HepG2 (cell line): ENCODE measurements at regions not wholly inside any gene's neighbourhood (a gene's known extent, or its start where the extent isn't known, plus 50 kb on each side); places are given as distances from the start of the nearest gene placed in this dataset.

Experiments used
- ATAC-seq: fragments of 200-7000 bp; cut with Tn5 transposase; 3 replicates; pipeline ENCODE4 v1.9.1; 2020; ENCODE audit warnings: mild to moderate bottlenecking, moderate library complexity
- BruUV-seq: library from RNA; stranded (reverse); fragments of 400-500 nt; replicated peaks from 2 replicates; lab custom pipeline; 2021; lab: Mats Ljungman, UMichigan
- CTCF ChIA-PET: fragments of 300-600 bp; formaldehyde crosslinking; extraction: SDS; loops from one replicate; lab custom pipeline; 2021; ENCODE audit warnings: low total read pairs, inconsistent platforms, low intra/inter-chr PET ratio; lab: Yijun Ruan, JAX
- POLR2A ChIA-PET: fragments of 350-600 bp; sonication (Branson Sonifier 250); formaldehyde crosslinking; loops from one replicate; lab custom pipeline; 2020; ENCODE audit warnings: antibody characterized with exemption, inconsistent platforms; lab: Yijun Ruan, JAX
- DNase-seq: peaks from one replicate; pipeline ENCODE4 v3.0.0-alpha.2; 2015; ENCODE audit warnings: low spot score
- FAIRE-seq: peaks from 3 replicates; lab custom pipeline; 2011; peaks lifted over from hg19 to GRCh38; lab: Jason Lieb, UNC
- H2AFZ ChIP-seq: one replicate; pipeline ENCODE4 v1.6.1; 2011; ENCODE audit warnings: low read length, inconsistent platforms
- H3K27ac ChIP-seq: fragments of 300-600 bp; 3 replicates; pipeline ENCODE4 v1.8.0; 2011; ENCODE audit warnings: mixed run types, mild to moderate bottlenecking, mixed read lengths, low read length, inconsistent platforms; ENCODE audit not compliant: insufficient read depth; ENCODE audit errors: extremely low read length
- H3K27me3 ChIP-seq, 2 experiments: fragments of 200-600 bp in 1 of 2; 2 replicates in 1 of 2; 3 replicates in 1 of 2; pipeline versions ENCODE4 v1.6.0 to v1.8.0; 2011; ENCODE audit warnings: low read length in 2 of 2, mild to moderate bottlenecking in 2 of 2, moderate library complexity in 2 of 2, inconsistent platforms in 1 of 2; ENCODE audit not compliant: insufficient read depth in 2 of 2, control insufficient read depth in 1 of 2
- H3K36me3 ChIP-seq, 2 experiments: fragments of 200-600 bp in 1 of 2; replicated peaks in 1 of 2; 2 replicates in 1 of 2; 3 replicates in 1 of 2; pipeline versions ENCODE4 v1.5.1 to v1.8.0; 2011; ENCODE audit warnings: low read length in 2 of 2, inconsistent platforms in 1 of 2; ENCODE audit not compliant: insufficient read depth in 2 of 2, control insufficient read depth in 1 of 2
- H3K4me1 ChIP-seq: 2 replicates; pipeline ENCODE4 v1.5.1; 2012; ENCODE audit warnings: low read length, inconsistent platforms; ENCODE audit not compliant: insufficient read depth
- H3K4me2 ChIP-seq: 2 replicates; pipeline ENCODE4 v1.6.0; 2011; ENCODE audit warnings: low read depth, low read length, inconsistent platforms
- H3K4me3 ChIP-seq, 3 experiments: fragments of 200-600 bp in 1 of 3; sonication (generic), shearing (Covaris generic) in 1 of 3; replicated peaks in 1 of 3; 2 replicates each; pipeline ENCODE4 v1.5.1; 2011 to 2016; ENCODE audit warnings: low read length in 3 of 3, inconsistent platforms in 2 of 3, low read depth in 2 of 3, mild to moderate bottlenecking in 2 of 3, control low read depth in 1 of 3, mixed read lengths in 1 of 3; ENCODE audit not compliant: insufficient read depth in 1 of 3
- H3K79me2 ChIP-seq: one replicate; pipeline ENCODE4 v1.6.1; 2011; ENCODE audit warnings: low read length, inconsistent platforms; ENCODE audit not compliant: insufficient read depth
- H3K9ac ChIP-seq: 2 replicates; pipeline ENCODE4 v1.6.0; 2011; ENCODE audit warnings: mild to moderate bottlenecking, low read depth, low read length, inconsistent platforms; ENCODE audit not compliant: insufficient read depth
- H3K9me3 ChIP-seq: 2 replicates; pipeline ENCODE4 v1.5.1; 2012; ENCODE audit warnings: mild to moderate bottlenecking, low read length
- H4K20me1 ChIP-seq: 2 replicates; pipeline ENCODE4 v1.6.0; 2011; ENCODE audit warnings: inconsistent platforms, mild to moderate bottlenecking, low read length, moderate library complexity; ENCODE audit not compliant: insufficient read depth
- ATAD3A ChIP-seq: sonication (generic); formaldehyde crosslinking; IDR thresholded peaks from 2 replicates; pipeline ENCODE4 v1.4.0; 2020; ENCODE audit warnings: missing genetic modification reagents
- ATF4 ChIP-seq, 2 experiments: fragments of 450-650 bp in 1 of 2; sonication (generic) in 1 of 2; formaldehyde crosslinking; IDR thresholded peaks; 2 replicates each; pipeline versions ENCODE4 v1.5.0 to v1.8.0; 2020 to 2022; ENCODE audit warnings: mild to moderate bottlenecking in 1 of 2, missing genetic modification reagents in 1 of 2
- CBFB ChIP-seq: sonication (generic); formaldehyde crosslinking; IDR thresholded peaks from 2 replicates; pipeline ENCODE4 v1.4.0; 2020; ENCODE audit warnings: missing genetic modification reagents
- CCDC6 ChIP-seq: sonication (generic); formaldehyde crosslinking; IDR thresholded peaks from 2 replicates; pipeline ENCODE4 v1.8.1; 2022; ENCODE audit warnings: mild to moderate bottlenecking, missing genetic modification reagents, moderate library complexity
- CERS6 ChIP-seq: sonication (generic); formaldehyde crosslinking; IDR thresholded peaks from 2 replicates; pipeline ENCODE4 v1.5.0; 2020; ENCODE audit warnings: missing genetic modification reagents
- ETS1 ChIP-seq: sonication (generic); formaldehyde crosslinking; IDR thresholded peaks from 2 replicates; pipeline ENCODE4 v1.4.0; 2020; ENCODE audit warnings: missing genetic modification reagents
- MIER2 ChIP-seq: IDR thresholded peaks from 2 replicates; pipeline ENCODE4 v1.6.1; 2016; ENCODE audit warnings: missing biosample characterization, missing genetic modification reagents
- NFE2L2 ChIP-seq: fragments of 150-350 bp; IDR thresholded peaks from 2 replicates; pipeline ENCODE4 v1.6.1; 2014; ENCODE audit warnings: low read length
- SIX1 ChIP-seq: sonication (generic); formaldehyde crosslinking; IDR thresholded peaks from 2 replicates; pipeline ENCODE4 v1.4.0; 2020; ENCODE audit warnings: missing genetic modification reagents, borderline replicate concordance
- SYNCRIP ChIP-seq: fragments of 200-400 bp; formaldehyde crosslinking; IDR thresholded peaks from 2 replicates; pipeline ENCODE4 v1.6.1; 2018; ENCODE audit warnings: mild to moderate bottlenecking, low read depth, low read length; ENCODE audit not compliant: insufficient read depth
- TRAFD1 ChIP-seq: sonication (generic); formaldehyde crosslinking; IDR thresholded peaks from 2 replicates; pipeline ENCODE4 v1.5.1; 2020; ENCODE audit warnings: missing genetic modification reagents, mild to moderate bottlenecking, borderline replicate concordance
- ZBTB42 ChIP-seq: sonication (generic); formaldehyde crosslinking; IDR thresholded peaks from 2 replicates; pipeline ENCODE4 v1.5.0; 2020; ENCODE audit warnings: mild to moderate bottlenecking, missing genetic modification reagents
- ZBTB43 ChIP-seq: sonication (generic); formaldehyde crosslinking; conservative IDR thresholded peaks from 2 replicates; pipeline ENCODE4 v1.4.0; 2020; ENCODE audit warnings: missing genetic modification reagents
- ZC3H13 ChIP-seq: sonication (generic); formaldehyde crosslinking; IDR thresholded peaks from 2 replicates; pipeline ENCODE4 v1.8.1; 2023; ENCODE audit warnings: mild to moderate bottlenecking, missing genetic modification reagents, moderate library complexity
- ZNF280B ChIP-seq: sonication (generic); formaldehyde crosslinking; IDR thresholded peaks from 2 replicates; pipeline ENCODE4 v1.5.0; 2020; ENCODE audit warnings: missing genetic modification reagents, mild to moderate bottlenecking, borderline replicate concordance
- ZNF367 ChIP-seq: sonication (generic); formaldehyde crosslinking; IDR thresholded peaks from 2 replicates; pipeline ENCODE4 v1.4.0; 2020; ENCODE audit warnings: missing genetic modification reagents, borderline replicate concordance
- ZNF720 ChIP-seq: sonication (generic); formaldehyde crosslinking; IDR thresholded peaks from 2 replicates; pipeline ENCODE4 v1.4.0; 2020; ENCODE audit warnings: missing genetic modification reagents
- ZNF781 ChIP-seq: sonication (generic); formaldehyde crosslinking; IDR thresholded peaks from 2 replicates; pipeline ENCODE4 v1.5.1; 2020; ENCODE audit warnings: borderline replicate concordance, mild to moderate bottlenecking, missing genetic modification reagents; ENCODE audit errors: not compliant biosample characterization
- ZNF790 ChIP-seq: sonication (generic); formaldehyde crosslinking; IDR thresholded peaks from 2 replicates; pipeline ENCODE4 v1.8.0; 2022; ENCODE audit warnings: missing genetic modification reagents, mild to moderate bottlenecking, borderline replicate concordance
- in situ Hi-C: cut with HindIII; loops from 2 replicates; pipeline ENCODE4 v1.10.0; 2017; ENCODE audit warnings: low pct_unique_long_range_greater_than_20kb; ENCODE audit not compliant: extremely low pct_ligation_motif_present
- intact Hi-C: fragments of 100-400 bp; cut with micrococcal nuclease; formaldehyde crosslinking; loops from one replicate; pipeline ENCODE4 v1.10.0; 2022; ENCODE audit not compliant: unreplicated experiment

GRCh38 chr16:62390214-62390613 lies 354.0 kb upstream of the CDH8 start:
- Histone ChIP-seq H3K9ac (no peak overlapping the region), H3K79me2 (no peaks in the 10 kb centered on the region), H3K36me3 (no peaks in the 10 kb centered on the region), H2AFZ (no peak overlapping the region), H3K9me3 (peaks cover 75% of the 10 kb centered on the region), H3K4me2 (no peak overlapping the region), H3K27me3 (no peaks in the 10 kb centered on the region), H3K4me3 (no peak overlapping the region)
- in situ Hi-C loops: no loop called here
- FAIRE-seq (no peak), DNase-seq (no peak), ATAC-seq (no peak)
- BruUV-seq: no TSS peak
- intact Hi-C loops: no loop called here
- POLR2A ChIA-PET: no interaction called here
- TF ChIP-seq ZNF720: no peak
- TF ChIP-seq TRAFD1 (CRISPR knock-in tag): no peak
- TF ChIP-seq ZNF781: no peak
- TF ChIP-seq CBFB (CRISPR knock-in tag): no peak
- no peak for TF ChIP-seq ATF4 (CRISPR knock-in tag; IDR thresholded peaks at IDR 0.05)
- no peak for TF ChIP-seq SIX1
- no peak for TF ChIP-seq ZBTB43 (CRISPR knock-in tag)
- no peak for TF ChIP-seq ZC3H13 (CRISPR knock-in tag)
- TF ChIP-seq SYNCRIP: no peak
- TF ChIP-seq CERS6: no peak
- no peak for TF ChIP-seq ETS1 (CRISPR knock-in tag)
- TF ChIP-seq ZBTB42: no peak
- TF ChIP-seq ZNF367 (CRISPR knock-in tag): no peak
- TF ChIP-seq ATAD3A (CRISPR knock-in tag): no peak
- TF ChIP-seq ZNF790 (CRISPR knock-in tag): no peak
- TF ChIP-seq MIER2 (CRISPR knock-in tag): no peak
- TF ChIP-seq ZNF280B: no peak
- no peak for TF ChIP-seq CCDC6 (CRISPR knock-in tag)
- no peak for TF ChIP-seq NFE2L2
- TF ChIP-seq, all 625 proteins: peak for 0
- H4K20me1 ChIP-seq: no peaks in the 10 kb centered on the region
- H3K27ac ChIP-seq: no peak overlapping the region
- CTCF ChIA-PET: no interaction called here
- H3K4me1 ChIP-seq: no peaks in the 10 kb centered on the region
